OCI-LY7 (cell line): ENCODE measurements at regions not wholly inside any gene's neighbourhood (a gene's known extent, or its start where the extent isn't known, plus 50 kb on each side); places are given as distances from the start of the nearest gene placed in this dataset.

Experiments
- BruUV-seq: library from RNA; stranded (reverse); fragments of 400-500 nt; replicated peaks from 2 replicates; lab custom pipeline; 2021; lab: Mats Ljungman, UMichigan
- CTCF ChIA-PET: fragments of 300-600 bp; sonication (Branson Sonifier 250); formaldehyde crosslinking; loops from one replicate; lab custom pipeline; 2022; ENCODE audit warnings: antibody characterized with exemption; ENCODE audit not compliant: unreplicated experiment; lab: Charles Lee
- POLR2A ChIA-PET: fragments of 300-600 bp; sonication (Branson Sonifier 250); formaldehyde crosslinking; loops from one replicate; lab custom pipeline; 2022; ENCODE audit warnings: antibody characterized with exemption; lab: Charles Lee
- DNase-seq: peaks from one replicate; pipeline ENCODE4 v3.0.0-alpha.2; 2015; ENCODE audit warnings: low spot score
- H2AFZ ChIP-seq: fragments of 200-600 bp; sonication (generic), shearing (Covaris generic); 2 replicates; pipeline ENCODE4 v1.6.1; 2014; ENCODE audit warnings: mild to moderate bottlenecking, antibody characterized with exemption, low read length, moderate library complexity
- H3K27ac ChIP-seq: fragments of 200-600 bp; sonication (generic); 2 replicates; pipeline ENCODE4 v1.5.1; 2014; ENCODE audit warnings: mixed run types, low read depth, mild to moderate bottlenecking, moderate library complexity, low read length, inconsistent platforms; ENCODE audit not compliant: poor library complexity, severe bottlenecking
- H3K36me3 ChIP-seq: fragments of 200-600 bp; sonication (generic); 2 replicates; pipeline ENCODE4 v1.6.1; 2014; ENCODE audit warnings: mild to moderate bottlenecking, antibody characterized with exemption, low read length, moderate library complexity, mixed read lengths; ENCODE audit not compliant: insufficient read depth
- H3K4me1 ChIP-seq: fragments of 200-600 bp; sonication (generic); 2 replicates; pipeline ENCODE4 v1.5.1; 2014; ENCODE audit warnings: mild to moderate bottlenecking, low read length; ENCODE audit not compliant: insufficient read depth, poor library complexity, severe bottlenecking
- H3K4me2 ChIP-seq: fragments of 200-600 bp; sonication (generic); 2 replicates; pipeline ENCODE4 v1.6.1; 2014; ENCODE audit warnings: mild to moderate bottlenecking, low read length
- H3K4me3 ChIP-seq: fragments of 200-600 bp; sonication (generic); 2 replicates; pipeline ENCODE4 v1.5.1; 2014; ENCODE audit warnings: mild to moderate bottlenecking, low read depth, low read length; ENCODE audit not compliant: poor library complexity, severe bottlenecking
- H3K79me2 ChIP-seq: fragments of 200-600 bp; sonication (generic); 2 replicates; pipeline ENCODE4 v1.6.1; 2016; ENCODE audit warnings: low read depth, mild to moderate bottlenecking, low read length, moderate library complexity, mixed read lengths; ENCODE audit not compliant: insufficient read depth
- H3K9me2 ChIP-seq: fragments of 200-600 bp; sonication (generic); 2 replicates; pipeline ENCODE4 v1.6.1; 2016; ENCODE audit warnings: mild to moderate bottlenecking, low read length, mixed read lengths; ENCODE audit not compliant: insufficient read depth
- H3K9me3 ChIP-seq: fragments of 200-600 bp; sonication (generic); 2 replicates; pipeline ENCODE4 v1.6.1; 2014; ENCODE audit warnings: mild to moderate bottlenecking, mixed run types, low read length, mixed read lengths
- H4K20me1 ChIP-seq: fragments of 200-600 bp; sonication (generic); 2 replicates; pipeline ENCODE4 v1.6.1; 2014; ENCODE audit warnings: mild to moderate bottlenecking, antibody characterized with exemption, low read length, moderate library complexity, mixed read lengths; ENCODE audit not compliant: insufficient read depth
- CTCF ChIP-seq: fragments of 200-600 bp; sonication (generic); conservative IDR thresholded peaks from 2 replicates; pipeline ENCODE4 v1.5.1; 2014; ENCODE audit warnings: mild to moderate bottlenecking, antibody characterized with exemption, low read length, moderate library complexity, mixed read lengths
- EZH2phosphoT487 ChIP-seq: fragments of 200-600 bp; sonication (generic); IDR thresholded peaks from 2 replicates; pipeline ENCODE4 v1.6.1; 2018; ENCODE audit warnings: low read depth, borderline replicate concordance, mild to moderate bottlenecking, mixed run types, antibody characterized with exemption, low read length, moderate library complexity, mixed read lengths
- intact Hi-C: fragments of 100-400 bp; cut with micrococcal nuclease; formaldehyde crosslinking; loops from one replicate; pipeline ENCODE4 v1.10.0; 2022; ENCODE audit not compliant: unreplicated experiment

- CTCF ChIA-PET = no interaction called here
- Histone ChIP-seq H3K27ac (no peak overlapping the region), H3K4me1 (no peaks in the 10 kb centered on the region), H4K20me1 (no peaks in the 10 kb centered on the region), H3K36me3 (no peaks in the 10 kb centered on the region), H3K9me2 (no peaks in the 10 kb centered on the region), H3K79me2 (no peaks in the 10 kb centered on the region), H3K4me3 (no peak overlapping the region), H3K4me2 (no peak overlapping the region), H3K9me3 (no peaks in the 10 kb centered on the region), H2AFZ (no peak overlapping the region)
- DNase-seq = no peak
- intact Hi-C loops = no loop called here
- no peak for TF ChIP-seq EZH2phosphoT487
- BruUV-seq = no TSS peak
- POLR2A ChIA-PET = interaction anchor here (0.5 to 0.8 kb wide), 3 partner anchors 14 to 238 kb away, joined by 3 read pairs; no protein-coding TSS in a partner anchor
Observed at GRCh38 chr4:14829795-14830194, 172.5 kb upstream of the CPEB2 start.

- DNase-seq = no peak
- no peaks in the 10 kb centered on the region for H3K9me2 ChIP-seq
- H3K27ac ChIP-seq = no peak overlapping the region
- H3K36me3 ChIP-seq = no peaks in the 10 kb centered on the region
- intact Hi-C loops = no loop called here
- ChIA-PET POLR2A (interaction anchor here (0.7 kb wide), 1 partner anchor 8 kb away, joined by 3 read pairs; no protein-coding TSS in a partner anchor), CTCF (interaction anchor here (1.0 kb wide), 1 partner anchor 53 kb away, joined by 3 read pairs; no protein-coding TSS in a partner anchor)
- H3K4me2 ChIP-seq = no peak overlapping the region
- H3K79me2 ChIP-seq = no peaks in the 10 kb centered on the region
- no peak overlapping the region for H2AFZ ChIP-seq
- TF ChIP-seq EZH2phosphoT487 = no peak
- no peak for TF ChIP-seq CTCF
- no peak overlapping the region for H3K4me3 ChIP-seq
- no peaks in the 10 kb centered on the region for H4K20me1 ChIP-seq
- no TSS peak for BruUV-seq
- H3K4me1 ChIP-seq = no peaks in the 10 kb centered on the region
- no peaks in the 10 kb centered on the region for H3K9me3 ChIP-seq
Observed at GRCh38 chr4:14831416-14831815, 170.9 kb upstream of the CPEB2 start.

- CTCF ChIA-PET = no interaction called here
- no peaks in the 10 kb centered on the region for H3K36me3 ChIP-seq
Observed at GRCh38 chr4:14833053-14833452, 169.2 kb upstream of the CPEB2 start.

More at GRCh38 chr4:14833053-14833452, 169.2 kb upstream of the CPEB2 start:
- Histone ChIP-seq H2AFZ (no peak overlapping the region), H3K9me2 (no peaks in the 10 kb centered on the region), H3K27ac (no peak overlapping the region), H4K20me1 (no peaks in the 10 kb centered on the region), H3K79me2 (no peaks in the 10 kb centered on the region), H3K4me3 (no peak overlapping the region), H3K4me1 (no peaks in the 10 kb centered on the region), H3K9me3 (no peaks in the 10 kb centered on the region), H3K4me2 (no peak overlapping the region)
- no peak for TF ChIP-seq CTCF
- TF ChIP-seq EZH2phosphoT487 = no peak
- intact Hi-C loops = no loop called here
- DNase-seq = no peak
- no TSS peak for BruUV-seq
- POLR2A ChIA-PET = interaction anchor here (1.0 kb wide), 1 partner anchor 10 kb away, joined by 3 read pairs; no protein-coding TSS in a partner anchor
